Nucleus accumbens (tissue), 56 donors: ENCODE measurements at regions not wholly inside any gene's neighbourhood (a gene's known extent, or its start where the extent isn't known, plus 50 kb on each side); places are given as distances from the start of the nearest gene placed in this dataset.
"Not testable (repeated sequence)": the region's sequence is repeated elsewhere in the genome, so short reads cannot be mapped to it uniquely, and the experiment has no call there.

Source experiments
- DNase-seq, 56 donors: peaks; one replicate each; lab custom pipeline; 2025; lab: John Stamatoyannopoulos, UW

DNA sequence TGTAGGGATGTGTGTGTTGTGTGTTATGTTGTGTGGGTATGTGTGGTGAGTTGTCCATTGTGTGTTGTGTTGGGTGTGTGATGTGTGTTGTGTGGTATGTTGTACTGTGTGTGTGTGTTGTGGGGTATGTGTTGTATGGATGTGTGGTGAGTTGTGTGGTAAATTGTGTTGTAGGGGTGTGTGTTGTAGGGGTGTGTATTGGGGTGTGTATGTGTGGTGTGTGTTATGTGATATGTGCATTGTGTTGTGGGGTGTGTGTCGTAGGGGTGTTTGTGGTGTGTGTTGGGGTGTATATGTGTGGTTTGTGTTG, 97.8 kb upstream of the PODXL start:
- DNase-seq, result no peak

DNA sequence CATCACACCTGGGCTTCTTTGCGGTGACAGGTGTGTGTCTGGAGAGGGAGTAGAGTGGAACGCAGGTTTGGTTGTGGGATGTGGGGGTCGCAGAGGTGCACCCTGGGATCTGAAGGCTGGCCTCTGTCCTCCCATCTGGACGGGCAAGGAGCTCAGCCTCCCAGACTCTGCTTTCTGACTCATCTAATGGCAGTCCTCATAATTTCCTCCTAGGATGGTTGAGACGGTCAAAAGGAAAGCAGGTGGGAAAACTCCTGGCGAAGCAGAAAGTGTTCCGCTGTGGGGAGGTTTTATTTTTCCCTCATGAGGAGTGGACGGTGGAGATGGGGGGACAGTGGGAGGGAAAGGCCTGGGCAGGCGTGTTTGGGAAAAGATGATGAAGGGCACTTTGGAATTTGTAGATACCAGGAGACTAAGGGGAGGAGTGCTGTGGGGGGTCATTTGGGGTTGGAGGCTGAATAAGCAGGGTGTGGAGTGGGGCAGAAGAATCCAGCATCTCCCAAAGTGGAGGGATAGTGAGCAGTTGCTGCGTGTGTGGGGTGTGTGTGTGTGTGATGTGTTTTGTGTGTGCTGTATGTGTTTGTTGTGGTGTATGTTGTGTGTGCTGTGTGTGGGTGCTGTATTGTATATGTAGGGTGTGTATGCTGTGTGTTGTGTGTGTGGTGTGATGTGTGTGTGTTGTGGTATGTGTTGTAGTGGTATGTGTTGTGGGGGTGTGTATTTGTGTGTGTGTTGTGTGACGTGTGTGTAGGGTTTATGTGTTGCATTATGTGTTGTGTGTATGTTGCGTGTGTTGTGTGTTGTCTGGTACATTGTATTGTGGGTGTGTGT, 97.2 kb upstream of the PODXL start:
- DNase-seq, result no peak

DNA sequence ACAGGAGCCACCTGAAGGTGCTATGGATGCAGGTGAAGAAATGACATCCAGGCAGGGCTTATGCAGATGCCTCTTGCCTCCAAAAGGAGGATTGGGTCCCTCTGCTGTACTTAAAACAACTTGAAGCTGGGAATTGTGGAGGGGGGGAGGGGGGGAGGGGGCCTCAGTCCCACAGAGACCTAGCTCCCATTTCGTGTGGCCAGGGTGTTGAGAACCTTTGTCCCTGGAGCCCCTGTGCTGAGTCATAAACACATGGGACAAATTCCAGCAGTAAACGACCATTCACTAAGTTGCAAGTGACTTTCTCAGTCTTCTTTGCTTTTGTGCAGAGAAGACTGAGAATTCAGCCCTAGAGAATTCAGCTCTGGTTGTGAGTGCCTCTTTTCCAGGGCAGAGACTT, 96.5 kb upstream of the PODXL start:
- DNase-seq, result no peak

DNA sequence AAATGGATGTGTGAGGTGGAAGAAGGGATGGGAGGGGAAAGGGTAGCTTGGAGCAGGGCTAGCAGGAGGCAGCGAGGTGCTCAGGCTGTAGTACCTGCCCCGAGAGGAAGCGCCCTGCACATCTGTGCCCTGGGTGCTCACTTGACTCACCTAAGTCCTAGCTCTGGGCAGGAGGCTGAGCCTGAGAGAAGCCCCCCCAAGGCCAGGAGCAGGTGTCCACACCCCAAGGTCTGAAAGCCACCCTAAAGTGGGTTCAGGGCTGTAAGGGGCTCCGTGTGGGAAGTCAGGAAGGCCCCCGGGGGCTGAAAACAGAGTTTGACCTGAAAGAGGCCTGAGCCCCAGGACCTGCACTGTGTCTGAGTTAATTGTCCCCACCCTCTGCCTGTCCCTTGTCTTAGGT, 95.8 kb upstream of the PODXL start:
- DNase-seq, result no peak

DNA sequence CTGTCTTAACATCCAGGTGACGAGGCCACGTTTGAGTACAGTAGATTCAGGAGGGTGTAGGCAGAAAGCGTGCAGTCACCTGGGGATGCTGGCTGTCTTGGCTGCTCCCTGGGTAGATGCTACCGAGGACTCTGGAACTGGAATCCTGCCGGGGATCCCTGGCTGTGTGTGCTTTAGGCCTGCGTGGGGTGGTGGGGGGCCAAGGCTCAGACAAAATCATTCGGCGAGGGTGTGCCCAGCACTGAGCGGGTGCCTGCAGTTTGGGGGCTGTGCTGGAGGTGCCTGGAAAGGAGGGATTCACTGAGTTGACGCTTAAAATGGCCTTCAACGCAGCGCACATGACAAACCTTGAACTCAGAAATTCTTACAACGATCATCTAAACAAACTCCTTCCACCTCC, 93.5 kb upstream of the PODXL start:
- no peak for DNase-seq

DNA sequence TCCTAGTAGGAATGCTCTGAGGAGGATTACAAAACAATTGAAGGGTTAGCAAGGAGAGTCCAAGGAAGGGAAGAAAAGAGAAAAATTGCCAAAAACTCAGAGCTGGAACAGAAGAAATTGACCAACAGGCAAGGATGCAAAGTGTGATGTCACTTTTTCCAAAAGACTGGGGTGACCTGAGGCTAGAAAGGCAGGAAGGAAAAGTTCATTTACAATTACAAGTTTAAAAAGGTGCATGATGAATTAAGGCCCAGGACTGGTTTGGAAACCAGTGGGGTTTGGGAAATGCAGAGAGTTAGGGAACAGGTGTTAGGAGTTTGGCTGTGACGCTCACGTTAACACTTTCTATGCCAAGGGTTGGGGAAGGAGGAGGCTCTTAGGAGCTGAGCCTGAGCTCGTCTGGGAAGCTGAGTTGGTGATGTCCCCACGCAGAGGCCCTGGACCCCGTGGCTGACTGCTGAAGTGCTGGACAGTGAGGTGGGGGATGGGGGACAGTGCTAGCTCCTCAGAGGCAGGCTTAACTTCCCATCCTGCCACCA, 92.6 kb upstream of the PODXL start:
- no peak for DNase-seq

DNA sequence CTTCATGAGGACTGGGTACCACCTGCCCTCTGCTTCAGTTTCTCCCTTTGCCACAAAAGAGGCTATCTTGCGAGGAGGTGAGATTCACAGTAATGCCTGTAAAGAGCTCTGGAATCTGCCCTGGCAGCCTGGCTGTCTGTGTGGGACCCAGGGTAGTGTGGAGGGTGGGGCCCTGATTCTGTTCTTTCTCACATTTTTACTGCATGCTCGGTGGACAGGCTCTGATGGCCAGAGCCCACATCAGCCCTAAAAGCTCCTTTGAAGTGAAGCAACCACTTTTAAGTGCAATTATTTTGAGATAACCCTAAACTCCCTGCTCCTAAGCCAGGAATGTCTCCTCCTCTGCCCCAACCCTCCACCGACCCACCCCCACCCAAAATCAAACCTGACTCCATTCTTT, 92.1 kb upstream of the PODXL start:
- DNase-seq, result no peak

DNA sequence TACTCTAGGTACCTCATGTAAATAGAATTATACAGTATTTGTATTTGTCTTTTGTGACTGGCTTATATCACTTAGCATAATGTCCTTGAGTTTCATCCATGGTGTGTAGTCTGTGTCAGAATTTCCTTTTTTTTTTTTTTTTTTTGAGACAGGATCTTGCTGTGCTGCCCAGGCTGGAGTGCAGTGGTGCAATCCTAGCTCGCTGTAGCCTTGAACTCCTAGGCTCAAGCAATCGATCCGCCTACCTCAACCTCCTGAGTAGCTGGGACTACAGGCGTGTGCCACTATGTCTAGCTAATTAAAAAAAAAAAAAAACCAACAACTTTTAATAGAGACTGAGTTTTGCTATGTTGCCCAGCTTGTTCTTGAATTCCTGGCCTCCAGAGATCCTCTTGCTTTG, 89.8 kb upstream of the PODXL start:
- DNase-seq, result no peak

DNA sequence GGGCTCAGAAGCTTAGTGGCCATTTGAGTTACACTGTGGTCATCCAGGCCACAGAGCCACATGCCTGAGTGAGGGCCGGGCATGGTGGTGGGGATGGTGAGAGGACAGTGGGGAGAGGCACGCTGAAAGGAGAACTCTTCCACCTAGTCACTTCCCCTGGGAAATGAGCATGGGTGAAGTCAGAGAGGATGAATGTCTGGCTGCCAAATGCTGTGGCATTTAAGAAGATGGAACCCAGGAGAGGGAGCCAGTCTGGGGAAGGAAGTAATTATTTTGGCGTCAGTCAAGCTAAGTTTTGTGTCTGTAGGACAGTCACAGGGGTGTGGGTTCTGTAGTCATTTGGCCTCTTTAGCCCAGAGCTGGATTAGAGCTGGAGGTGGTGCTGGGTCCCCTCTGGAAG, 86.0 kb upstream of the PODXL start:
- DNase-seq, result no peak

DNA sequence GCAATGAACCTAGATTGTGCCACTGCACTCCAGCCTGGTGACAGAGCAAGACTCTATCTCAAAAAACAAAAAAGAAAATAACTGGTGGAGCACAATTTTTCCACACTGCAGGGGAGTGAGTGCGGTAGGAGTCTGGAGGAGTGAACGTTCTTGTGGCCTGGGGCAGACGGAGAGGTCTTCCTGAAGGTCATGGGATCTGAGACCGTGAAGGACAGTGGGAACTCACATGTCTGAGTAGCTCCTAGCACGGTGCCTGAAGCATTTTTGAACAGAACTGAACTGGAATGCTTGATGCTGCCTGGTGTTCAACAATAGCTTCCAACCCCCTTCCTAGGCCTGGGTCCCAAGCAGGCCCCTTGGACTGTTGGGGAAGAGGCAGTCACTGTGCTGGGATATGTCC, 84.3 kb upstream of the PODXL start:
- DNase-seq, result no peak

DNA sequence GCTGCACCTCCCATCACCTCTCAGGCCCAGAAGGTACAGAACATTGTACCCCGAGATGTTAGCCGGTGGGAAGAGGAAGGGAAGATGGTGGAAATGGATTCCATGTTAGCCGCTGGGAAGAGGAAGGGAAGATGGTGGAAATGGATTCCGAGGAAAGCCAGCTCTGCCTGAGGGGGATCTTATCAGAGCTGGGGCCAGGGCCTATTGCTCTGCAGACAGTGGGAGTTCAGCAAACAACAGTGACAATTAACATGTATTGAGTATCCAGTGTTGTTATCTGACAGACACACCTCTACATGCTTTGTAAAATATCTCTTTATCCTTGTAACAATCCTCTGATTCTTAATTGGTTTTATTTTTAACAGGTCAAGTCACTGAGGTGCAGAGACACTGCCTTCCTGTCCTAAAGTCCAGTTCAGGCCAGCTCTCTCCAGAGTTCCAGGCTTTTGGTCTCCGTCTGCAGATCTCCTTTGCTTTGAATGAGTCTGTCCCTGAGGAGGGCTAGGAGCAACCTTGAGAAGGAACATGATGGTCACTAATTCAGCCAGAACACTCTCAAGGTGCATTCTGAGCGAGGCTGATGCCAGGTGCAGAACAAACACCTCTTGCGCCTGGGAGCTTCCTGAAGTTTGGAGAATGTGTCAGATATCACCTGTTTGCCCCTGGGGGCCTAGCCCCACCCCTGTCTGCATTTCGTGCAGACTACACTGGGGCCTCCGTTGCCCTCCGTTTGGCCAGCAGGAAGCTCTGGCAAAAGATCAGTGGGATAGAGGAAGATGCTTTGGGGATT, 82.4 kb upstream of the PODXL start:
- no peak for DNase-seq

DNA sequence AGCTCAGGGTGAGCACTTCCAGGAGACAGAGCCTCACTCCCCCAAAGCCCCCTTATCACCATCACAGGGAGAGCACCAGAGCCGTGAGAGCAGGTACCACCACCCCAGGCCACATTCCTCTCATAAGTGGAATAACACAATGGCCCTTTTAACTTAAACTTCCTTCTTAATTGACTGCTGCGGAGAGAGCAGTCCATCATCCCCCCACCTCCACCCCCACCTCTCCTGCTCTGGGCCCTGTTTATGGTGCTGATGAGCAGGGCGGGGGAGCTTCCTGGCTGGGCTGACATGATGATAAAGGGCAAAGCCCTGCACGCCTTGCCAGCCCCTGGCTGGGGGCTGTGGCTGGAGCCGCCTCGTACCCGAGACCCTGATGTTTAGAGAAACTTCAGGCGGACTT, 81.4 kb upstream of the PODXL start:
- DNase-seq, result no peak

DNA sequence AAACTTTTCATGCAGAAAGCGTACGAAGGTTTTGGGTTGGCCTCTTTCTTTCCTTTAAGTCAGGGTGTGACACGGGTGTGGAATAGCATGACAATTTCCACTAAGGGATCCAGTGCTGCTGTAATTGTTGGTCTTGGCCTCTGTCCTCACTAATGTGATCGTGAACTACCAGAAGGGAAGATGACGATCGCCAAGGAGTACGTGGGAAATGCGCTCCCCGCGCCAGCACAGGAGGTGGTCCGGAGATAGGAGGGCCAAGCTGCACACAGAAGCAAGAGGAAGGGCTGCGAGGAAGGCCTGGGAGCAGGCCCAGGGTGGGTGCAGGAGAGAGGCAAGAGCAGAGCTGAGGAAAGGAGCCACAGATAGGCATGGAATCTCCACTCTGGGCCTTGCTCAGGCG, 79.7 kb upstream of the PODXL start:
- no peak for DNase-seq

DNA sequence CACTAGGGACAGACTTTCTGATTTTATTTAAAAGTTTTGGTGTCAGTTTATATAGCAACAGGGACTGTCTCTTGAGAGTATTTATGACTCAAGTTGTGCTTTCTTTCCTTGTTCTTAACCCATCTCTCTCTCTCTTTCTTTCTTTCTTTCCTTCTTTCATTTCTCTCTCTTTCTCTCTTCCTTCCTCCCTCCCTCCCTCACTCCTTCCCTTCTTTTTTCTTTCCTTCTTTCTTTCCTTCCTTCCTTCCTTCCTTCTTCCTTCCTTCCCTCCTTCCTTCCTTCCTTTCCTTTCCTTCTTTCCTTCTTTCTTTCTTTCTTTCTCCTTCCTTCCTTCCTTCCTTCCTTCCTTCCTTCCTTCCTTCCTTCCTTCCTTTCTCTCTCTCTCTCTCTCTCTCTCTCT, 77.8 kb upstream of the PODXL start:
- not testable (repeated sequence) for DNase-seq

DNA sequence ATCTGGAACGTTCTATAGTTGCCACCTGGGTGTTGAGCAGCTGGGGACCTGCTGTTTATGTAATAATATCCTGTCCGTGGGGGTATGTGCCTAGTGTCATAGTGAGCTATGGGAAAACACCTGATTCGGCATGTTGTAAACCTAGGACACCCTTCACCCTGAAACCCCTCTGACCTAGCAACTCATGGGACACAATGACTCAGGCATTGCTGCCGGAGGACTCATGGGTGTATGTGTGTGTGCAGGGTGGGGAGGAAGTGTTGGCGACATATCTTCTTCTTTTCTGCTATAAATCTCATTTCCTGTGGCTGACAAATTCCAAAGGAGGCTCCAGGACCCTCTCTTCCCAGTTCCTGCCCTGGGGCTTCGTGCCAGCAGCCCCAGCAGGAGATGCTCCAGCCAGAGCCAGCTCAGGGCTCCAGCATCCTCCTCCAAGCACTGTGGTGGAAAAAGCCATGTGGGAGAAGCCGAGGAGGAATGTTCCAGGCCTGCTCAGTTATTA, 77.0 kb upstream of the PODXL start:
- DNase-seq, result peak in 1 of 56 donors; percentile 8

DNA sequence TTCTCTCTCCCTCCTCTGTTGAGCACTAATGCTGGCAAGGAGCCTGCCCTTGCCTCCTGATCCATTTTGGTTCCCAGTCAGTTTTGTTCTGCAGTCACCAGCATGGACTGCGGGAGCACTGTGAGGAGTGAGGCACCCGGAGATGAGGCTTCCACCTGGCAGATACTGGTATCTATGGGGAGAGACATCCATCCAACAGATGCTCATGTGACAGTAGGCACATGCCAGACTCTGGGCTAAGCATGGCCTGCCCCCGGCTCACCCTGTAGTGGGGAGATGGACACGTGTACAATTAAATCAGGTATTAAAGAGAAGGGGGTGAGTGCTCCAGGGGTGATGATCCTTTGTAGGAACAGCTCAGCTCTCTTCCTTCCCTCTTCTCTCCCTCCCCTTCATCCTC, 74.0 kb upstream of the PODXL start:
- no peak for DNase-seq

DNA sequence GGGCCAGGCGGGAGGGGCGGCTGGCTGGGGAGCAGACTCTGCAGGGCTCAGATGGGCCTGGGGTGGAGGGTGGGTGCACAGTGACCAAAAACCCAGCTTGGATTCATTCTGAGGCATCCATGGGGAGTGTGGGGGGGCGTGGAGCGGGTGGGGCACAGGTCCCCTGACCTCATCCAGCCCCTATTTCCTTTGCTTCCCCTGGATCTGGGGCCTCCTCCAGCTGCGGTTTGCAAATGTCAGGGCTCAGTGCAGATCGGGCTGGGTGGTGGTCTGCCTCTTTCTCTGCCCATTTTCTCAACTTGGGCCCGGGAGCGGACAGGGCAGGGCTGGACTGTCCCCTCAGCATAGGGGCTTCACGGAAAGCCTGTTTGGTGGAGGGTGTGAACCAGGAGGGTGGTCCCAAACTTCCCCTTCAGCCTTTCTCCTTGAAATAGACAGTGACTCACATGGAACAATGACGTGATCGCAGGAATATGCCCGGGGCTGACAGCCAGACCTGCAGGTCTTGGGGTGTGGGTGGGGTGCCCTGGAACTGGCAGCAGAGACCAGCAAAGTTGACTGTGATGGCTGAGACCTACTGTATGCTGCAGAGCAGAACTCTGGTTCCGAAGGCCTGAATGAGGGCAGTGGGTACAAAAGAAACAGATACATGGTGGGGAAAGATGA, 72.9 kb upstream of the PODXL start:
- DNase-seq, result no peak

DNA sequence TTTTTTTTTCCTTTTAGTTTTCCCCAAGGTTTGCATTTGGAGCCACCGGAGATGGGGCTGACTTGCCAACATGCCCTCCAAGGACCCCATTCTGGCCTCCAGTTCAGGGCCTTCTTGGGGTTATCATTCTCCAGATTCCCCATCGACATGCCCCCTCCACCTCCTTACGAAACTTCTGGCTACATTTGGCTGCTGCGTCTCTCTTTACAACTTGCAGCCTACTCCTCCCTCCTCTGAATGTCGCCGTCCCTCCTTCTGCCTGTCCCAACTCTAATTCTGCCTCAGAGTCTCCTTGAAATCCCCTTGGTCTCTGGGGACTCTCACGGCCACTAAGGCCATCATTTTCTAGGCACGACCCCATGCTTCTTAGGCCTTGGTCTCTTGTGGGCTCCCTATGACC, 72.2 kb upstream of the PODXL start:
- DNase-seq, result no peak

DNA sequence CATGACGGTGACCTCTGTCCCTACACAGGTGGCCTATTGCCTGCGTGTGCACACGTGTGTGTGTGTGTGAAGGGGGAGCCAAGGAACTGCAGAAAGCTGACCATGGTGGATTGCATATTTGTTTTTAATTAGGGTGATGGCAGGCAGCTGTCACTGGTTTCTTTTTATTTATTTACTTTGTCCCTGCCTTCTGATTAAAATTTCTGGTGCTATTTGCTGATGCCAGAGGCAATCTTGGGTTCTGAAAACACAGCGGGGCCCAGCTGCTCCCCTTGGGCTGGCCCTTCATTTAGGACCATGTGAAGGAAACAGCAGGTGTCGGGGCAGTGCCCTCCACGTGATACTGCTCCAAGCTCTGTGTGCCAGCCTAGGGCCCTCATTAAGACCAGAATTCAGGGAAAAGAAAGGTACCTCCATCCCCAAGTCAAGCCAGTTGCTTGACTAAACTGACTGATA, 71.3 kb upstream of the PODXL start:
- DNase-seq, result no peak

DNA sequence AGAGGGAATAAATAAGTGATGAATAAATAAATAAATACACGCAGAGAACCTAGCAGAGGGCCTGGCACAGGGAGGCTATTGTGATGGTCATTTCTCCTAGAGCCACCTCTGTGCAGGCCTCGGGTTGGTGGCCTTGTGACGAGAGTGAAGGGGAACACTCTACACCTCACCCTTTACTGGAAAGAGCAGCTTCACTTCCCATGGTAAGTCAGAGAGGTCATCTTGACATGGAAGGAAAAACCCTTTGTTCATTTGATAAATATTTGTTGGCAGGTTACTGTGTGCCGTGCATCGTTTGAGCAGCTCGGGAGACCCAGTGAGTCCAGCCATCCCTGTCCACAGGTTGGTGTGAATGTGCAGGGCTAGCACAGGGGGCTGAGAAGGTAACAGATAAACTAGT, 70.2 kb upstream of the PODXL start:
- no peak for DNase-seq

DNA sequence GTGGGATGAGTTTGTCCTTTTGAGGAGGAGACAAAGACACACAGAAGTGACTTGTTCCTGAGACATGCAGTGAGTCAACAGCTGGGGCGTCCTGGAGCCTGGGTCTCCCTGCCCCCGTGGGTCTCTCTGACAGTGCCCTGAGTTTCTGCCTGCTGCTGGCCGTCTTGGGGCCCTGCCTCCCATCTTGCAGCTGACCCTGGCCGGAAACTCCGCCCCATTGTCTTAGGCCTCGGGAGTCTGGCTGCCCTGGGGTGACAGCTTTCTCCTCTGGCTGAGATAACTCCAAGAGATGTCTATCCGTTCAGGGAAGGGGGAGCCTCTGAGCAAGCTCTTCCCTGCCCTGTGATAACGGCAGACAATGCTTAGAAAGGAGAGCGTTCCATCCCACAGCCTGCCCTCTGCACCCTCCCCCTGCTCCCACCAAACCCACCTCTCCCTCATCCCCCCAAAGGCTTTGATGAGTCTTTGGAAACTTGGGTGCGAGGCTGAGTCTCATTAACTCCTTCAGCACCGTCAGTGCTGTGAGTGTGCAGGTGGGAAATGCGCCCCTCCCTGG, 69.5 kb upstream of the PODXL start:
- peak in 1 of 56 donors; percentile 22 for DNase-seq
